ENCODE measurements at regions not wholly inside any gene's neighbourhood (a gene's known extent, or its start where the extent isn't known, plus 50 kb on each side); places are given as distances from the start of the nearest gene placed in this dataset. TPM values are rescaled to one million over a fixed set of nuclear protein-coding genes. Genes with fewer than 3 reads are reported as not detected.

GRCh38 chr7:80971225-80971624, 52.4 kb upstream of the SEMA3C start:
- H3K27me3 ChIP-seq (ENCODE audit: control insufficient read depth in 3 of 3, insufficient read depth in 3 of 3, low read depth in 1 of 3, low read length in 3 of 3): no peaks in the 10 kb centered on the region
- H3K9me3 ChIP-seq (replicated peaks in 1 of 2; ENCODE audit: control insufficient read depth in 2 of 2, insufficient read depth in 1 of 2, low read depth in 1 of 2, low read length in 2 of 2): no peaks in the 10 kb centered on the region
- no peak overlapping the region for H4K8ac ChIP-seq (ENCODE audit: low read depth, low read length)
- no peak overlapping the region for H2AFZ ChIP-seq (ENCODE audit: low read length)
- H3K36me3 ChIP-seq (replicated peaks in 1 of 2; ENCODE audit: control insufficient read depth in 2 of 2, insufficient read depth in 2 of 2, low read length in 2 of 2): no peaks in the 10 kb centered on the region
- WGBS, 2 donors (ENCODE audit: extremely low coverage in 2 of 2, insufficient read length in 2 of 2, insufficient replicate concordance in 1 of 2): 100% methylated on average over 1 of the region's 6 CpGs; no CpG with 5 or more reads in 1 of the 2 donors
- no peaks in the 10 kb centered on the region for H3K4me1 ChIP-seq (ENCODE audit: control insufficient read depth in 2 of 2, insufficient read depth in 1 of 2, low read depth in 1 of 2, low read length in 2 of 2)
- no peak overlapping the region for H2BK5ac ChIP-seq (ENCODE audit: low read length)
- H2BK120ac ChIP-seq (ENCODE audit: low read depth, low read length): no peak overlapping the region
- no peak overlapping the region for H2BK15ac ChIP-seq (ENCODE audit: low read length)
- no peak overlapping the region for H4K91ac ChIP-seq (ENCODE audit: low read depth, low read length, poor library complexity)
- no peak overlapping the region for H3K4me2 ChIP-seq (ENCODE audit: insufficient read depth, low read length, poor library complexity, severe bottlenecking)
- H3K4ac ChIP-seq (ENCODE audit: low read length): no peak overlapping the region
- no peak overlapping the region for H3K27ac ChIP-seq (replicated peaks; ENCODE audit: low read length)
- no peak overlapping the region for H3K4me3 ChIP-seq (ENCODE audit: low read length in 2 of 2)
- no peak overlapping the region for H3K18ac ChIP-seq (ENCODE audit: low read length)
- no peaks in the 10 kb centered on the region for H3K79me1 ChIP-seq (ENCODE audit: low read depth, low read length)
- DNase-seq (ENCODE audit: low spot score): no peak
- H3K9ac ChIP-seq (ENCODE audit: low read depth, low read length, poor library complexity): no peak overlapping the region
- no peak overlapping the region for H3K23ac ChIP-seq (ENCODE audit: low read depth, low read length, poor library complexity)
- H2BK12ac ChIP-seq (ENCODE audit: low read length): no peak overlapping the region
- H3K14ac ChIP-seq (ENCODE audit: low read length): no peak overlapping the region
- H2AK5ac ChIP-seq (ENCODE audit: low read depth, low read length): no peak overlapping the region

Small RNAs in the stretch of these regions (small RNA-seq; reads per million reads assigned to genes)
- gene AC004866.1 (ENCODE audit: insufficient read depth): not detected

All from neuronal stem cell (in vitro differentiated cells).